ENCODE measurements at regions not wholly inside any gene's neighbourhood (a gene's known extent, or its start where the extent isn't known, plus 50 kb on each side); places are given as distances from the start of the nearest gene placed in this dataset.

DNA sequence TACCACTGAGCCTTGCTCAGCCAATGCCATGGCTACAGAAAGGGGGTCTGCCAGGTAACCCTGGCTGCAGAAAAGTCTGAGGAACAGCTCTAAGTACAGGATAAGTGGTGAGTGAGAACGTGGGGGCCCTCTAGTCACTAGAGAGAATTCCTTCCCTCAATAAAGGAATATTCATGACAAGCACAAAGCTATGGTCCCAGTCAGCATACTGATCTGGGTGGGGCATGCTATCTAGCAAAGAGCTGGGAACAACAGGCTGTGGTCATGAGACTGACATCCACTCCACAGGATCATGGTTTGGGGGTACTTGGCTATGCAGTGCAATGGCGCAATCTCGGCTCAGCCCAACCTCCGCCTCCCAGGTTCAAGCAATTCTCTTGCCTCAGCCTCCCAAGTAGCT is 140.4 kb downstream of the MTHFS start:
- Mint-ChIP-seq H3K4me1 (no peaks in the 10 kb centered on the region), H3K36me3 (ENCODE audit: low read depth) (no peaks in the 10 kb centered on the region), H3K27me3 (ENCODE audit: low read depth) (no peaks in the 10 kb centered on the region), H3K4me3 (no peak overlapping the region), H3K9me3 (peaks cover 6% of the 10 kb centered on the region), H3K27ac (no peak overlapping the region)
- TF ChIP-seq, protein P1, sequence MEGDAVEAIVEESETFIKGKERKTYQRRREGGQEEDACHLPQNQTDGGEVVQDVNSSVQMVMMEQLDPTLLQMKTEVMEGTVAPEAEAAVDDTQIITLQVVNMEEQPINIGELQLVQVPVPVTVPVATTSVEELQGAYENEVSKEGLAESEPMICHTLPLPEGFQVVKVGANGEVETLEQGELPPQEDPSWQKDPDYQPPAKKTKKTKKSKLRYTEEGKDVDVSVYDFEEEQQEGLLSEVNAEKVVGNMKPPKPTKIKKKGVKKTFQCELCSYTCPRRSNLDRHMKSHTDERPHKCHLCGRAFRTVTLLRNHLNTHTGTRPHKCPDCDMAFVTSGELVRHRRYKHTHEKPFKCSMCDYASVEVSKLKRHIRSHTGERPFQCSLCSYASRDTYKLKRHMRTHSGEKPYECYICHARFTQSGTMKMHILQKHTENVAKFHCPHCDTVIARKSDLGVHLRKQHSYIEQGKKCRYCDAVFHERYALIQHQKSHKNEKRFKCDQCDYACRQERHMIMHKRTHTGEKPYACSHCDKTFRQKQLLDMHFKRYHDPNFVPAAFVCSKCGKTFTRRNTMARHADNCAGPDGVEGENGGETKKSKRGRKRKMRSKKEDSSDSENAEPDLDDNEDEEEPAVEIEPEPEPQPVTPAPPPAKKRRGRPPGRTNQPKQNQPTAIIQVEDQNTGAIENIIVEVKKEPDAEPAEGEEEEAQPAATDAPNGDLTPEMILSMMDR (IDR thresholded peaks at IDR 0.05; ENCODE audit: unreplicated experiment in 3 of 3): no peak

DNA sequence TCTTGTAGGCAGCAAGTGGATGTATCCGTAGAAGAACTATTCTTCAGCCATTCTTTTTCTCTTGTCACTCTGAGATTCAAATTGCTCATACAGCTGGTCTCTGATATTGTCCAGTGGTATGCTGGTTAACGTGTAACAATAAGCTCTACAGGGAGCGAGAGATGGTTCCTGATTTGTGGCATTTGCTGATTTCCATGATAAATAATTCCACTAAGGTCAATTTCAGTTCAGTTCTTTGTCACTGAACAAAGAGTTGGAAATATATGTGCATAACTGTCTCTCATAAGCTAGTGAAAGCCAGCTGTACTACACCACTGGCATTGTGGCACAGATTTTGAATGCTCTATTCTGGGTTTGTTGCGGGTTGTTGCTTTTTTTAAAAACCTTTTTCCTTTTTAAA is 131.7 kb downstream of the MTHFS start:
- Mint-ChIP-seq H3K27me3 (ENCODE audit: low read depth) (no peaks in the 10 kb centered on the region), H3K27ac (no peak overlapping the region), H3K4me3 (no peak overlapping the region)

DNA sequence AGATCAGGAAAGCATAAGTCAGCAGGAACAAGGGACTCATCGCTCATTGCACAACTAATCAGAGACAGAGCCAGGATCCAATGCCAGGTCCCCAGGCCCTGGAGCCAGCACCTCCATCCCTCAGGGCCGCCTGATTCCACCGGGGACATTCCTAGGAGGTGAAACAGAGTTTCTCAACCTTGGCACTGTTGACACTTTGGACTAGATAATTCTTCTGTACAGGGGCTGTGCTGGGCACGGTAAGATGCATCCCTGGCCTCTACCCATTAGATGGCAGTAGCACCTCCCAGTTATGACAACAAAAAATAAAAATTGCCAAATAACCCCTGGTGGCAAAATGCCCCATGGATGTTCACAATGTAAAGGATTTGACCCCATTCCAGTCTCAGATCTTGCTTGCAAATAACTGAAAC is 127.7 kb downstream of the MTHFS start:
- Mint-ChIP-seq H3K9me3 (peaks cover 19% of the 10 kb centered on the region), H3K36me3 (ENCODE audit: low read depth) (no peaks in the 10 kb centered on the region), H3K27ac (no peak overlapping the region), H3K4me3 (no peak overlapping the region), H3K4me1 (no peaks in the 10 kb centered on the region), H3K27me3 (ENCODE audit: low read depth) (no peaks in the 10 kb centered on the region)
- TF ChIP-seq, protein P1 (IDR thresholded peaks at IDR 0.05; ENCODE audit: unreplicated experiment in 3 of 3): peak in 1 of 3 experiments; percentile 10

More for the DNA sequence above, 131.7 kb downstream of the MTHFS start:
- H3K4me1 Mint-ChIP-seq: no peaks in the 10 kb centered on the region
- no peaks in the 10 kb centered on the region for H3K36me3 Mint-ChIP-seq (ENCODE audit: low read depth)
- TF ChIP-seq, protein P1 (IDR thresholded peaks at IDR 0.05; ENCODE audit: unreplicated experiment in 3 of 3): no peak
- peaks cover 29% of the 10 kb centered on the region for H3K9me3 Mint-ChIP-seq

DNA sequence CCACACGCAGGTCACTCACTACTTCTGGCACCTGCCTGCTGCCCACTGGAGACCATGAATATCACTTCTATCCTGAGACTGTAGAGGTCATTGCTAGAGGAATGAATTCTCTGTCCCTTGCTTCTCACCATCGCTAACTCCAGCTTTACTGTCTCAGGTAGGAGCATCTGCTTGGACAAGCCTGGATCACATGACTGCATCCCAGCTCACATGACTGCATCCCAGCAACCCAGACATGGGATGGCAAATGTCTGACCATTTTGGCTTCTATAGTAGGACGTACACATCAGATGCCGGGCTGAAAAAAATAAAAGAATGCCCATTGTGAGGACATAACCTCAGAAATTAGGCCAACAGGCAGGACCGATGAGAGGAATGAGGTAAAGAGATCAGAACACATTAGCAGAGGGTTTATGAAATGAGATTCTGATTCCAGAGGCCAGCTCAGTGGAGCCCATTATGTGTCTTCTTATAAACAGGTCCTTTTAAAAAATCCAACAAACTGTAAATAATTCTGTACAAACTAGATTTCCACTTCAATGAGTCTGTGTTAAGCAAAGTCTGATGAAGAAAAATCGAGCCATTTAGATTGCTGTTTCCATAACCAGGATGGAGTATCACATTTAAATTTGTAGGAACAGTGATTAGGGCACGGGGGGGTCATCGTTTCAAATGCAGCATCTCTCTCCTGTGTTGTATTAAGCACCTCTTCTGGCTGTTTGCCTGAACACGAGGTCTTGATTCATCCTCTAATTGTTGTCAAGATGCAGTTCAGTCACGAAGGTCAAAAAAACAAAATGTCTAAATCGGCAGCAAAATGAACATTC is 126.7 kb downstream of the MTHFS start:
- TF ChIP-seq, protein P1 (IDR thresholded peaks at IDR 0.05; ENCODE audit: unreplicated experiment in 3 of 3): no peak
- Mint-ChIP-seq H3K36me3 (ENCODE audit: low read depth) (no peaks in the 10 kb centered on the region), H3K4me3 (no peak overlapping the region), H3K27ac (no peak overlapping the region), H3K4me1 (no peaks in the 10 kb centered on the region), H3K27me3 (ENCODE audit: low read depth) (no peaks in the 10 kb centered on the region), H3K9me3 (peaks cover 14% of the 10 kb centered on the region)

DNA sequence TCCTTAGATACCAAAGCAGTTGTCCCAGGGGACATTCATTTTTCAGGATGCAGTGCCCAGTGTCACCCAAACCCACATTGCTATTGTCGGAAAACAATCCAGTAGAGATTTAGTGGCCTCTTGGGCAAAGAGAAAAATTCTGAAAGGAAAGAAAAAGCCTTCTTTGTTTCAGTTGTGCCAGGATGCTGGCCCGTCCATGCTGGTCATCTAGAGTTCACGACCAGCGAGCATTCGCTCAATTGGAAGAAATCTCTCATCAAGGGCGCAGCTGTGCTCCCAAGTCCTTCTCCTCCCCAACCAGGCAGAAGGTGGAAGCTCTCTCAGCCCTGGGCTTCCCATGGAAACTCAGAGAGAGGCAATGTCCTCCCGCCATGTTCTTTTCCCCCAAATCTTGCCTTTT is 123.7 kb downstream of the MTHFS start:
- H3K36me3 Mint-ChIP-seq (ENCODE audit: low read depth): no peaks in the 10 kb centered on the region
- no peaks in the 10 kb centered on the region for H3K9me3 Mint-ChIP-seq
- no peak overlapping the region for H3K27ac Mint-ChIP-seq
- H3K27me3 Mint-ChIP-seq (ENCODE audit: low read depth): no peaks in the 10 kb centered on the region
- H3K4me3 Mint-ChIP-seq: no peak overlapping the region
- no peaks in the 10 kb centered on the region for H3K4me1 Mint-ChIP-seq
- TF ChIP-seq, protein P1 (IDR thresholded peaks at IDR 0.05; ENCODE audit: unreplicated experiment in 3 of 3): no peak

DNA sequence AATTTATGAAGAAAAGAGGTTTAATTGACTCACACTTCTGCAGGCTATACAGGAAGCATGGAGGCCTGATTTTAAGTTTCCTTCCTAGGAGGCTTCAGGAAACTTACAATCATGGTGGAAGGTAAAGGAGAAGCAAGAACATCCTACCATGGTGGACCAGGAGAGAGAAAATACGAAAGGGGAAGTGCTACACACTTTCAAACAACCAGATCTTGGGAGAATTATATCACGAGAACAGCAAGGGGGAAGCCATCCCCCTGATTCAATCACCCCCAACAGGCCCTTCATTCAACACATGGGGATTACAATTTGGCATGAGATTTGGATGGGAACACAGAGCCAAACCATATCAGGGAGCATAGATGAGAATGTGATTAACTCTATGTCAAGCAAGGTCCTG is 121.0 kb downstream of the MTHFS start:
- Mint-ChIP-seq H3K36me3 (ENCODE audit: low read depth) (no peaks in the 10 kb centered on the region), H3K4me1 (no peaks in the 10 kb centered on the region), H3K27me3 (ENCODE audit: low read depth) (no peaks in the 10 kb centered on the region), H3K9me3 (no peaks in the 10 kb centered on the region), H3K27ac (no peak overlapping the region), H3K4me3 (no peak overlapping the region)
- TF ChIP-seq, protein P1 (IDR thresholded peaks at IDR 0.05; ENCODE audit: unreplicated experiment in 3 of 3): no peak
